ENCODE measurements at regions not wholly inside any gene's neighbourhood (a gene's known extent, or its start where the extent isn't known, plus 50 kb on each side); places are given as distances from the start of the nearest gene placed in this dataset.

DNA sequence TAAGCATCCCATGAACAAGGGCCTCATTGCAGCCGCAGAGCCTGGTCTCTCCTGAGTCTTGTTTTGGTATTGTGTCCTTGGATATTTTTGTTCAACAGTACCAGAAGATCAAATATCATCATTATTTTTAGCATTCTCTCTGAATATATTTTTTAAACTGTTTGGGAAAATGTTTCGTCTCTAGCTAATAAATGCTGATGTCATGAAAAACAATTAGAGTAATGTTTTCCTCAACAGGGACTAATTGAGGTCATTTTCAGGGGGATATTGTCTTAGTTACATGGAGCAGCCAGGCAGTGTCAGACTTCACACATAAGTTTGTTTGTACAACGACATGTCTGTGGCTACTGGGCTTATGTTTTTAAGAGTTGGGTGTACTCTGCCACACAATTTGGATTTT is 805.3 kb upstream of the SOX9 start:
- no peak for DNase-seq

- no peak for DNase-seq
Measured at GRCh38 chr17:71316176-71316897, 804.5 kb upstream of the SOX9 start.

- DNase-seq: no peak
Measured at GRCh38 chr17:71320009-71320796, 800.6 kb upstream of the SOX9 start.

DNA sequence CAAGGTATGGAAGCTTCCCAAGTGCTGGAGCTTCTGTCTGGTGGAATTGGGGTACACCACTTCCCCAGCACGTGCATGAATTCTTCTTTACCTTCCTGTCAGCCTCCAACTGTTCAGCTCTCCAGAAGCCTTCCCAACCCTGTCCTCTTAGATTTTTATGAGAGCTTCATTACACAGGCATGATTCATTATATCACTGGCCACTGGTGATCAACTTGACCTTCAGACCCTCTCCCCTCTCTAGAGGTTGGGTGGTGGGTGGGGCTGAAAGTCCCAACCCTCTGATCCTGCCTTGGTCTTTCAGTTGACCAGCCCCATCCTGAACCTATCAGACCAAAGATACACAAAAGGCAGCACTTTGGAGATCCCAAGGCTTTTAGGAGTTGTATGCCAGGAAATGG is 795.7 kb upstream of the SOX9 start:
- DNase-seq: no peak

DNA sequence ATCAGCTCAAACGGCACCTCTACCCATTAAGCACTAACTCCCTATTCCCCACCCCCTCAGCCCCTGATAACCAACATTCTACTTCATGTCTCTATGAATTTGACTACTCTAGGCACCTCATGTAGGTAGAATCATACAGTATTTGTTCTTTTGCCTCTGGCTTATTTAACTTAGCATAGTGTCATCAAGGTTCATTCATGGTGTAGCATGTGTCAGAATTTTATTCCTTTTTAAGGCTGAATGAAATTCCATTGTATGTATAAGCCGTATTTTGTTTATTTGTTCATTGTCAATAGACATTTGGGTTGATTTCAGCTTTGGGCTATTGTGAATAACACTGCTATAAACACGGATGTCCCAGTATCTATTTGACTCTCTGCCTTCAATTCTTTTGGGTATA is 794.9 kb upstream of the SOX9 start:
- no peak for DNase-seq

DNA sequence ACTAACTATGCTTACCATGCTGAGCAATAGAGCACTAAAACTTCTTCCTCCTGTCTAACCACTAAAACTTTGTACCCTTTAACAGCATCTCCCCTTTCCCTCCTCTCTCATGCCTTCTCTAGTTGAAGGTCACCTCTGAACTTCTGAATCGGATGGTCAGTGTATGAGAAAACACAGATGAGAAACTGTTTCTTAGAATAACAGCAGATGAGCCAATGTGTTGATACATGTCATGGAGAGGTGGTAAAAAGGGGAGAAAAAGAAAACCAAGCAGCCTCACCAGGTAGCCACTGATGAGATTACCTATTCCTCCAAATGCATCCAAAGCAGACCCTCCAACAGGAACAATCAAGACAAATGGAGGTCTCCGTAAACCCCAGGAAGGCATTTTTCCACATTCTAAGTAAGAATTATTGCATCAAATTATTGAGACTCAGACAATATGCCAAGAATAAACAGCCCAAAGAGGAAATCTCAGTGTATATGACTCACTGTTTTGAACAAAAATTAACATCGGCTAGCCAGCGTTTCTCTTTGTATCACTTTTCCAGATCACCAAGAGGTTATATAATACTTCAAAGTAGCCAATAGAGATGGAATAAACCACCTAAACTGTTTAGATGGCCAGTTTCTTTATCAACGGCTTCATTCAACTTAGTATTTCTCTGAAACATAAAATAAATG is 793.3 kb upstream of the SOX9 start:
- DNase-seq: no peak

GRCh38 chr17:71329310-71330098 is 791.3 kb upstream of the SOX9 start:
- DNase-seq: no peak

GRCh38 chr17:71330099-71330375 is 790.8 kb upstream of the SOX9 start:
- no peak for DNase-seq

- DNase-seq: no peak
Measured at GRCh38 chr17:71331754-71332325, 789.0 kb upstream of the SOX9 start.

GRCh38 chr17:71334048-71334751 is 786.6 kb upstream of the SOX9 start:
- DNase-seq: no peak

GRCh38 chr17:71335212-71335611 is 785.6 kb upstream of the SOX9 start:
- DNase-seq: no peak

DNA sequence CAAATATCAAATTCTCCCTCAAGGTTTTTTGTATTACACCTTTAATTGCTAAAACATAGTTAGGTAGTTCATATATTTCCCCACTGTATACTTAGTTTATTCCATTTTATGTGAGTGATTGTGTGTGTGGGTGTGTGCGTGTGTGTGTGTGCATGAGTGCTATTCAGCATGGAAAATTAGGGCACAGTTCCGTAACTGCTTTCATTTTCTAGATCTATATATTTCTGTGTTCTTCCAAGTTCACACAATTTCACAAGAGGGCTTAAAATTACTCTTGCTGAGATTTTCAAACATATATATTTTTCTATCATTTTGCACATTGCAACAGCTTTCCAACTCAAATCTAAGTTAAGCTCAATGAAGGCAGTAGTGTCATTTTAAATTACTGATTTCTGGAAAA is 782.9 kb upstream of the SOX9 start:
- DNase-seq: no peak

GRCh38 chr17:71338396-71338795 is 782.4 kb upstream of the SOX9 start:
- DNase-seq: no peak

- no peak for DNase-seq
Measured at GRCh38 chr17:71339206-71339605, 781.6 kb upstream of the SOX9 start.

DNA sequence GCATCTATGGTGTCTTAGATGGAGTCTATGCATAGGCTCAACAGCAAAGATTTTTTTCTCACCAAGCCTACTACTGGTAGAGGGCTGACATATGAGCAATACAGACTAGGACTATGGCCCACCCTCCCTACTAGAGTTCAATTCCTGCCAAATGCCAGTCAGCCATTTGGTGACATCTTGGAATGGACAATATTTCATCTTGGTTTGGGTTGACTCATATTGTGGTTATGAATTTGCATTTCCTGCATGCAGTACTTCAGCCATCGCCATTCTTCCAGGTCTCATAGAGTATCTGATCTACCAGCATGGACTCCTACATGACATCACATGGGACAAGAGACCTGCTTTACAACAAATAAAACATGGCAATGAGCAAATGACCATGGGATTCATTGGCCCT is 778.1 kb upstream of the SOX9 start:
- no peak for DNase-seq

DNA sequence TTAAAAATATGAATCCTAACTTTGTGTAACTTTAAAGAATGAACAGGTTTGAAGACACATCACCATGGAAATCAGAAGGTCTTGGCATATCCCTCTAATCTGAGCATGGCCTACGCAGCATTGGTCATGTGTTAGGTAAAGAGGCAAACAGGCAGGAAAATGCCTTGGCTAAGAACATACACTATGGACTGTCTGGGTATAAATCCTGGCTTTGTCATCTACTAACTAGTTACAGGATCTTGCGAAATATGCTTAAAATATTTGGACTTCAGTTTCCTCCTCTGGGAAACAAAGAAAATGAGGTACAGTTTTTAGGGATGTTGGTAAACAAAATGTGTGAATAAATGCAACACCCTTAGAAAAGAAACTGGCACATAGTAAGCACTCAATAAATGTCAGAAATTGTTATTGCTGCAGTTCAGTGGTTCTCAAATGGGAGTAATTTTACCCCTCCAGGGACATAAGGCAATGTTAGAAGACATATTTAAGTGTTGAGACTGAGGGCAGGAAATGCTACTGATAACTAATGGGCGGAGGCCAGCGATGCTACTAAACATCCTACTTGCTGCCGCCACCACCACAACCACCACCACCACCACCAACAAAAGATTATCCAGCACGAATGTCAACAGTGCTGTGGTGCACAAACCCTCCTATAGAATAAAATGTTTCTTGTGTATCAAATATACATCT is 770.8 kb upstream of the SOX9 start:
- no peak for DNase-seq

GRCh38 chr17:71360301-71360700 is 760.5 kb upstream of the SOX9 start:
- no peak for DNase-seq

GRCh38 chr17:71361656-71362450 is 759.0 kb upstream of the SOX9 start:
- DNase-seq: no peak

- no peak for DNase-seq
Measured at GRCh38 chr17:71363661-71364060, 757.2 kb upstream of the SOX9 start.

- no peak for DNase-seq
Measured at GRCh38 chr17:71371809-71372208, 749.0 kb upstream of the SOX9 start.

GRCh38 chr17:71375948-71376347 is 744.9 kb upstream of the SOX9 start:
- DNase-seq: no peak

Measured in CD4-positive, alpha-beta T cell treated with Interleukin-12 subunit alpha and Interleukin-12 subunit beta, for 1 hour (primary cell).